ENCODE measurements at regions not wholly inside any gene's neighbourhood (a gene's known extent, or its start where the extent isn't known, plus 50 kb on each side); places are given as distances from the start of the nearest gene placed in this dataset.

- no peak for TF ChIP-seq CTCF (IDR thresholded peaks at IDR 0.05 in 2 of 3, conservative IDR thresholded peaks at IDR 0.05 in 1 of 3; ENCODE audit: control insufficient read depth in 2 of 3, extremely low read depth in 1 of 3, insufficient read depth in 1 of 3, low read depth in 3 of 3, low read length in 3 of 3)
- no peak for TF ChIP-seq RELA (IDR thresholded peaks at IDR 0.05; ENCODE audit: borderline replicate concordance, partially characterized antibody)
- TF ChIP-seq ZNF274 (IDR thresholded peaks at IDR 0.05; ENCODE audit: insufficient read depth, insufficient read length): no peak
- TF ChIP-seq POLR2A (IDR thresholded peaks at IDR 0.05; ENCODE audit: low read depth, low read length): no peak
- no peak for TF ChIP-seq RAD21 (IDR thresholded peaks at IDR 0.05; ENCODE audit: insufficient read depth, low read depth, low read length)
Observed at GRCh38 chr7:50174948-50175347, 81.9 kb upstream of the ZPBP start.

All from GM12878 (cell line).